HG03175 (cell line): ENCODE measurements at regions not wholly inside any gene's neighbourhood (a gene's known extent, or its start where the extent isn't known, plus 50 kb on each side); places are given as distances from the start of the nearest gene placed in this dataset.

Experiments used
- ATAC-seq: cut with Tn5 transposase; IDR thresholded peaks from one replicate; pipeline ENCODE4 v1.9.1; 2021; ENCODE audit warnings: mild to moderate bottlenecking, moderate library complexity; ENCODE audit not compliant: unreplicated experiment

- ATAC-seq: no peak
Measured at GRCh38 chr21:27694667-27695066, 727.8 kb upstream of the ADAMTS5 start.

GRCh38 chr21:27693376-27693775, 726.5 kb upstream of the ADAMTS5 start:
- ATAC-seq: no peak

GRCh38 chr21:27691516-27691915, 724.6 kb upstream of the ADAMTS5 start:
- ATAC-seq: no peak

- no peak for ATAC-seq
Measured at GRCh38 chr21:27691006-27691405, 724.1 kb upstream of the ADAMTS5 start.

GRCh38 chr21:27690426-27690825, 723.5 kb upstream of the ADAMTS5 start:
- ATAC-seq: no peak

- ATAC-seq: no peak
Measured at GRCh38 chr21:27688773-27689172, 721.9 kb upstream of the ADAMTS5 start.

- ATAC-seq: no peak
Measured at GRCh38 chr21:27683292-27683691, 716.4 kb upstream of the ADAMTS5 start.

- ATAC-seq: no peak
Measured at GRCh38 chr21:27681841-27682240, 715.0 kb upstream of the ADAMTS5 start.

GRCh38 chr21:27681038-27681437, 714.1 kb upstream of the ADAMTS5 start:
- ATAC-seq: no peak

- ATAC-seq: no peak
Measured at GRCh38 chr21:27680181-27680580, 713.3 kb upstream of the ADAMTS5 start.

- ATAC-seq: no peak
Measured at GRCh38 chr21:27678511-27678910, 711.6 kb upstream of the ADAMTS5 start.

GRCh38 chr21:27677546-27677945, 710.7 kb upstream of the ADAMTS5 start:
- ATAC-seq: no peak

GRCh38 chr21:27675306-27675705, 708.4 kb upstream of the ADAMTS5 start:
- no peak for ATAC-seq

GRCh38 chr21:27674041-27674615, 707.2 kb upstream of the ADAMTS5 start:
- ATAC-seq: no peak

GRCh38 chr21:27673581-27673980, 706.7 kb upstream of the ADAMTS5 start:
- ATAC-seq: no peak

- no peak for ATAC-seq
Measured at GRCh38 chr21:27671207-27671606, 704.3 kb upstream of the ADAMTS5 start.

GRCh38 chr21:27653481-27653880, 686.6 kb upstream of the ADAMTS5 start:
- no peak for ATAC-seq

GRCh38 chr21:27649762-27650161, 682.9 kb upstream of the ADAMTS5 start:
- no peak for ATAC-seq

GRCh38 chr21:27649323-27649722, 682.4 kb upstream of the ADAMTS5 start:
- ATAC-seq: no peak

- ATAC-seq: no peak
Measured at GRCh38 chr21:27648560-27648959, 681.7 kb upstream of the ADAMTS5 start.

- ATAC-seq: no peak
Measured at GRCh38 chr21:27647921-27648320, 681.0 kb upstream of the ADAMTS5 start.

GRCh38 chr21:27647401-27647800, 680.5 kb upstream of the ADAMTS5 start:
- no peak for ATAC-seq

GRCh38 chr21:27646691-27647090, 679.8 kb upstream of the ADAMTS5 start:
- ATAC-seq: no peak
